Central memory CD8-positive, alpha-beta T cell (primary cell): ENCODE measurements at regions not wholly inside any gene's neighbourhood (a gene's known extent, or its start where the extent isn't known, plus 50 kb on each side); places are given as distances from the start of the nearest gene placed in this dataset.
"Not testable (repeated sequence)": the region's sequence is repeated elsewhere in the genome, so short reads cannot be mapped to it uniquely, and the experiment has no call there.

Source experiments
- ATAC-seq: fragments of 150-1000 bp; cut with Tn5 transposase; replicated peaks from 2 replicates; pipeline ENCODE4 v1.10.0; 2022; ENCODE audit warnings: mild to moderate bottlenecking, moderate FRiP score, moderate number of reproducible peaks; ENCODE audit not compliant: poor library complexity, severe bottlenecking; ENCODE audit errors: extremely low read depth
- DNase-seq, 2 donors: peaks; one replicate each; pipeline ENCODE4 v3.0.0; 2021; ENCODE audit warnings: low spot score in 2 of 2
- H3K27ac Mint-ChIP-seq: one replicate; pipeline ENCODE4 v1.8.0; 2022; ENCODE audit warnings: low read depth, mild to moderate bottlenecking, moderate library complexity, mixed read lengths
- H3K27me3 Mint-ChIP-seq: one replicate; pipeline ENCODE4 v1.8.0; 2022; ENCODE audit warnings: mixed read lengths
- H3K36me3 Mint-ChIP-seq: one replicate; pipeline ENCODE4 v1.8.0; 2022; ENCODE audit warnings: mild to moderate bottlenecking, moderate library complexity, mixed read lengths; ENCODE audit not compliant: insufficient read depth
- H3K4me1 Mint-ChIP-seq: one replicate; pipeline ENCODE4 v1.8.0; 2022; ENCODE audit warnings: mixed read lengths
- H3K4me3 Mint-ChIP-seq: one replicate; pipeline ENCODE4 v1.8.0; 2022; ENCODE audit warnings: mild to moderate bottlenecking, moderate library complexity, mixed read lengths
- H3K9me3 Mint-ChIP-seq: one replicate; pipeline ENCODE4 v1.8.0; 2022; ENCODE audit warnings: mixed read lengths

DNA sequence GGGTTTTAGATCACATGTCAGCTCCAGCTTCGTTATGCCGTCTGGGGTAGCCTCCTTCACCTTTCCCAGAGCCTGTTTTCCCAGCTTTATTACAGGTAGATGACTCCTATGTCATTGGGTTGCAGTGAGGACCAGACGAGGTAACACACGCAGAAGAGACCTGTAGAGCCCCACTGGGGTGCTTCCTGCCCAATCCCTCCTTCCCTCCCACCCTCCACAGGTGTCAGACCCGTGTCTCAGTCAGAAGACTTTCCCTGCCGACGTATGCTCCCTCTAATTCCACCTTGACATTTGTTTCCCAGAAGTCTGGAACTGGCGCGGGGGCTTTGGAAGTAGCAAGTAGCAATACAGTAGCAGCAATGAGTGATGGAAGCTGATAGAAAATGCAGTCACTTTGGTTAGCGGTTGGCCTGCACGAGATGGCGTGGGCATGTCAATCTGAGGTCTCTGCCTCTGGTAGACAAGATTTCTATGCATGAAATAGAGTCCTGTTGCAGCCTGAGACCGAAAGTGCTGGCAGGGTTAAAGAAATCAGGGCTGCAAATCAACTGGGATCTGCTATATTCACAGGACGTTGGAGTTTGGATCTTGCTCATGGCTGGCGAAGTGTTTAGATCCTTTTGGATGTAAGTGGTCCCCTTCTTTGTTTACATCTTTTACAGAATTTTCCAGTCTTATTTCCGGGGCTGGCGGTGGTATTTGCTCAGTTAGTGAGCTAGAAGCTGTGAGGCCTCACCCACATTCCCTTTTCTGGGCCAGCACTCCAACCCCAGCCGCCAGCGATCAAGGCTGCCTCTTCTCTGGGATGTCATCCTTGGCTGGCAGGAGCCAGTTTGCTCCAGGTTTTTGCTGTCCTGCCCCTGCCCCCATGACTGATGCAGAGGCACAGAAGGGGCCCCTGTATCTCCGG is 78.3 kb upstream of the KMT2C start:
- H3K4me3 Mint-ChIP-seq: no peak overlapping the region
- H3K4me1 Mint-ChIP-seq: no peaks in the 10 kb centered on the region
- no peak overlapping the region for H3K27ac Mint-ChIP-seq

DNA sequence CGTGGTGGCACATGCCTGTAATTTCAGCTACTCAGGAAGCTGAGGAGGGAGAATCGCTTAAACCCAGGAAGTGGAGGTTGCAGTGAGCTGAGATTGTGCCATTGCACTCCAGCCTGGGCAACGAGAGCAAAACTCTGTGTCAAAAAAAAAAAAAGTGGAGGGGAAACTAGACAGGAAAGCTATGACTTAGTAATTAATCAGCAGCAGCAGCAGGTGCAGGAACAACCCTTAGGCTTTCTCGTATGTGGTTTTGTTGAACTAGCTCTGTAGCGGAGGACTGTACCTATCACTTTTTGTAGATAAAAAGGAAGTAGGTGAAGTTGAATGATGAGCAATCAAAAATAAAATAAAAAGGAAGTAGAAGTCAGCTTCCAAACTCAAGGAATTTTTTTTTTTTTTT is 76.9 kb upstream of the KMT2C start:
- Mint-ChIP-seq H3K27me3 (no peaks in the 10 kb centered on the region), H3K27ac (no peak overlapping the region), H3K36me3 (peaks cover 2% of the 10 kb centered on the region), H3K9me3 (no peaks in the 10 kb centered on the region), H3K4me1 (no peaks in the 10 kb centered on the region), H3K4me3 (peak overlapping the region; percentile 60)
- ATAC-seq: peak; percentile 43
- no peak for DNase-seq

More for the DNA sequence above, 78.3 kb upstream of the KMT2C start:
- Mint-ChIP-seq H3K9me3 (no peaks in the 10 kb centered on the region), H3K27me3 (no peaks in the 10 kb centered on the region), H3K36me3 (peaks cover 2% of the 10 kb centered on the region)
- DNase-seq (no peak), ATAC-seq (no peak)

DNA sequence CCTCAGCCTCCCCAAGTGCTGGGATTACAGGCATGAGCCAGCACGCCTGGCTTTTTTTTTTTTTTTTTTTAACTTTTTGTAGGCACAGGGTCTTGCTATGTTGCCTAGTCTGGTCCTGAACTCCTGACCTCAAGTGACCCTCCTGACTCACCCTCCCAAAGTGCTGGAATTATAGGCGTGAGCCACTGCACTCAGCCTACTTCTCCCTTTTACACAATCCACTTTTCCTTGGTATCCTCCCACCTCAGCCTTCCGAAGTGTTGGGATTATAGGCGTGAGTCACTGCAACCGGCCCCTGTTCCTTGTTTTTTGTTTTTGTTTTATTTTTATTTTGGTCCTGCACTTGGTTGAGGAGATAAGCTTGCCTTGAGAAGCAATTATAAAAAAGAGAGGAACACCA is 75.9 kb upstream of the KMT2C start:
- H3K36me3 Mint-ChIP-seq: peaks cover 2% of the 10 kb centered on the region
- peak overlapping the region; percentile 25 for H3K4me3 Mint-ChIP-seq
- ATAC-seq (no peak), DNase-seq (no peak)
- H3K27ac Mint-ChIP-seq: no peak overlapping the region
- no peaks in the 10 kb centered on the region for H3K27me3 Mint-ChIP-seq
- H3K9me3 Mint-ChIP-seq: no peaks in the 10 kb centered on the region
- H3K4me1 Mint-ChIP-seq: no peaks in the 10 kb centered on the region

DNA sequence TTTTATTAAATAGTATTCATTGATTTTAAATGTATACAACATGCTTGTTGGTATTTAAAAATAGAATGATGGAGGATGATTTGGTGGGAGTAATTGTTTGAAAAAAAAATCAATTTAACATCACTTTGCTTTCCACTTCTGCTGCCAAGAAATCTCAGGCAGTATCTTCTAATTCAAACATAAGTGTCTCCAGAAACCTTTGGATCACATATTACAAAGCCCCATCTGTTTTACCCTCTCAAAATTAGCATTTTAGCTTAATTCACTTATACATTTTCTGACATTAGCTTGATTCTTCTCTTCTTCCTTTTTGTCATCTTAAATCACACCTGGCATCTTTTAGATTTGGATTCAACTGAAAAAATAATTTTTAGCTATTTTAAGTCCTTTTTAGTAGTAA is 72.9 kb upstream of the KMT2C start:
- no peak for DNase-seq
- ATAC-seq: no peak
- Mint-ChIP-seq H3K9me3 (no peaks in the 10 kb centered on the region), H3K27ac (peak overlapping the region; percentile 68), H3K4me3 (no peak overlapping the region), H3K27me3 (no peaks in the 10 kb centered on the region), H3K4me1 (no peaks in the 10 kb centered on the region), H3K36me3 (no peaks in the 10 kb centered on the region)

DNA sequence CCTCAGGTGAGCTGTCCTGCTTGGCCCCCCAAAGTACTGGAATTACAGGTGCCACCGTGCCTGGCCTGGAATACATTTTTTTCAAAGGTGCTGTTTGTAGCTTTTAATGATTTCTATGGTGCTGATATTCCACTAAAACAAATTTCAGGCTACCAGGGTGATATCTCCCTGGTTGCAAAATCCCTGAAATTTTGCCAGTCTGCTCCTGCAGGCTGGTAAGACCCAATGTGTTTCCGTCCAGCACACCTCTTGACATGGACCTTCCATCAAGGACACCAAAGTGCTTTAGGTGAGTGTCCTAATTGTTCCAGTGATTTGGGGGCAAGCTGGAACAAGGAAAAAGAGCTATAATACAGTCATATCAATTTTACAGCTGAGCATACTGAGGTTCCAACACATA is 69.8 kb upstream of the KMT2C start:
- ATAC-seq: no peak
- Mint-ChIP-seq H3K9me3 (no peaks in the 10 kb centered on the region), H3K36me3 (no peaks in the 10 kb centered on the region), H3K4me3 (no peak overlapping the region), H3K27me3 (no peaks in the 10 kb centered on the region), H3K27ac (no peak overlapping the region), H3K4me1 (no peaks in the 10 kb centered on the region)
- no peak for DNase-seq

DNA sequence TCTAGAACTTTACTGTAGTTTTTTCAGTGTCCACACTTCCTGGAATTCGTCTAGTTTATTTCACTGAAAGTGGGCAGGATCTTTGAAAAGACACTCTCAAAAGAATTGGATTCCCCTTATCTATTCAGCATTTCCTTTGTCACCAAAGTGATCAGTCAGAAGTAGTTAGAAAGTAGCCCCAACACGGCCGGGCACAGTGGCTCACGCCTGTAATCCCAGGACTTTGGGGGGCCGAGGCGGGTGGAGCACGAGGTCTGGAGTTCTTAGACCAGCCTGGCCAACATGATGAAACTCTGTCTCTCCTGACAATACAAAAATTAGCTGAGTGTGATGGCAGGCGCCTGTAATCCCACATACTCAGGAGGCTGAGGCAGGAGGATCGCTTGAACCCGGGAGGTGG is 69.0 kb upstream of the KMT2C start:
- H3K27me3 Mint-ChIP-seq: no peaks in the 10 kb centered on the region
- DNase-seq (no peak), ATAC-seq (no peak)
- H3K4me1 Mint-ChIP-seq: no peaks in the 10 kb centered on the region
- no peak overlapping the region for H3K27ac Mint-ChIP-seq
- H3K4me3 Mint-ChIP-seq: no peak overlapping the region
- H3K36me3 Mint-ChIP-seq: no peaks in the 10 kb centered on the region
- H3K9me3 Mint-ChIP-seq: no peaks in the 10 kb centered on the region

DNA sequence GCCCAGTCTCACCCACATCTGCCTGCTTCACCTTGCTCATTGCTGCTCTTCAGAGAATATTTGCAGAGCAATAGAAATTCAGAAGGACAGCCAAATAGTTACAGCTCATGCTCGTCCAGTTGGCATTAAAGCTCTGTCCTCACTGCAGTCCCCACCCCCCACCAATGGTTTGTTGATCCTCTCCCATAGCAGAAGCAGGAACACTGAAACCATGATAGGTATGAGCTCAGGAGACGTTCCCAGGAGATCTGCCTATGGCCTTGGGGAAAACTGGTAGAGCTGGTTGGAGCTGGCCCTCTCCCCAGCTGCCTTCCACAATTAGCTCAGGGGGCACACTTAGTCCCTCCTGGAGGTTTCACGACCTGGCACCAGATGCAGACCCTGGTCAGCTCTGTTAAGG is 68.6 kb upstream of the KMT2C start:
- H3K4me3 Mint-ChIP-seq: no peak overlapping the region
- H3K9me3 Mint-ChIP-seq: no peaks in the 10 kb centered on the region
- H3K36me3 Mint-ChIP-seq: no peaks in the 10 kb centered on the region
- ATAC-seq (no peak), DNase-seq (no peak)
- no peaks in the 10 kb centered on the region for H3K27me3 Mint-ChIP-seq
- H3K27ac Mint-ChIP-seq: no peak overlapping the region
- no peaks in the 10 kb centered on the region for H3K4me1 Mint-ChIP-seq

DNA sequence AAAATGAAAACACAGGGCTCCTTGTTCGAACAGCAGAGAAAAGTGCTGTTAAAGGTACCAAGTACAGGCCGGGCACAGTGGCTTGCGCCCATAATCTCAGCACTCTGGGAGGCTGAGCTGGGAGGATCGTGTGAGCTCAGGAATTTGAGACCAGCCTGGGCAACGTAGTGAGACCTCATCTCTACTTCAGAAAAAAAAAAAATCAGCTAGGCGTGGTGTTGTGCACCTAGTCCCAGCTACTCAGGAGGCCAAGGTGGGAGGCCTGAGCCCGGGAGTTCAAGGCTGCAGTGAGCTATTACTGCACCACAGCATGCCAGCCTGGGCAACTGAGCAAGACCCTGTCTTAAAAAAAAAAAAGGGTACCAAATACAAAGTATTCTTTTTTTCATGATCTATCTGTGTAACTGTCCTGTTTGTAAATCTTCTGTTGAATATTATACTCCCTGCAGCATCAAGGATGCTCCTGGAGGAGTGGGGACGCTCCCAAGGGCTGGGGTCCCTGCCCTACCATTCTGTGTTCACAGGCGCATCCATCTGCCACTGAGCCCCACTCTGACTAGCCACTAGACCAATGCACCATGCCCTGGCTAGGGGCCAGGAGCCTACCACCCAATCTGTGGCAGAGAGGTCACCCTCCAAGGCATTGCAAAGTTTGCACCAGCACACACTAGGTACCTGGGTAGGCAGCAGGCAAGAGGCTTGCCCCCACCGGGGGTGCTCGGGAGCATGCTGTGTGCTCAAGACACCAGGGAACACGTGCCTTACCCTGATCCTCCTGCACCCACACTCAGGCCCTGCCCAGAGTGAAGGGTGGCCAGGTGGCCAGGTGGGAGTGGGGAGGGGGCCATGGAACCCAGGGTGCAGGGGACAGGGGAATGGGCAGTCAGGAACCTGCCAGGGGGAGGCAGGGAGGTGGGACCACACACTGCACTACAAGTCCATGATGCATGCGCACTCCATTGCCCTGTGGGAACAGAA is 67.3 kb upstream of the KMT2C start:
- Mint-ChIP-seq H3K9me3 (no peaks in the 10 kb centered on the region), H3K4me3 (no peak overlapping the region), H3K36me3 (no peaks in the 10 kb centered on the region), H3K4me1 (no peaks in the 10 kb centered on the region), H3K27me3 (no peaks in the 10 kb centered on the region), H3K27ac (no peak overlapping the region)
- no peak for ATAC-seq
- no peak for DNase-seq

DNA sequence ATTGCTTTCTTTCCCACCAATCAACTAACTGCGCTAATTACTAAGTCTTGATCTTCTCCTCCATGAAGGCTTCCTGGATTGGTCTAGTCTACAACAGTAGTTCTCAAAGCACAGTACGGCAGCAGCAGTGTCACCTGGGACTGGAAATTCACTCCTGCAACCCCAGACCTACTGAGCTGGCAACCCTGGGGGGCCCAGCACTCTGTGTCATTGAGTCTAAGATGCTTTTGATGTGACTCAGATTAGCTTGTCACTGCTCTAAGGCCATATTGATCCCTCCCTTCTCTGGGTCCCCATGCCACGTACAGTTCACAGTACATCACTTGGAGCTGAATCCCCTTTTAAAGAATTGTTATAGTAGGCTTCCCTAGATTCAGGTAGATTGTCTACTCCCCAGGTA is 65.7 kb upstream of the KMT2C start:
- no peak for DNase-seq
- no peak for ATAC-seq
- H3K36me3 Mint-ChIP-seq: no peaks in the 10 kb centered on the region
- no peaks in the 10 kb centered on the region for H3K27me3 Mint-ChIP-seq
- no peaks in the 10 kb centered on the region for H3K9me3 Mint-ChIP-seq
- no peak overlapping the region for H3K4me3 Mint-ChIP-seq
- no peaks in the 10 kb centered on the region for H3K4me1 Mint-ChIP-seq
- H3K27ac Mint-ChIP-seq: no peak overlapping the region

DNA sequence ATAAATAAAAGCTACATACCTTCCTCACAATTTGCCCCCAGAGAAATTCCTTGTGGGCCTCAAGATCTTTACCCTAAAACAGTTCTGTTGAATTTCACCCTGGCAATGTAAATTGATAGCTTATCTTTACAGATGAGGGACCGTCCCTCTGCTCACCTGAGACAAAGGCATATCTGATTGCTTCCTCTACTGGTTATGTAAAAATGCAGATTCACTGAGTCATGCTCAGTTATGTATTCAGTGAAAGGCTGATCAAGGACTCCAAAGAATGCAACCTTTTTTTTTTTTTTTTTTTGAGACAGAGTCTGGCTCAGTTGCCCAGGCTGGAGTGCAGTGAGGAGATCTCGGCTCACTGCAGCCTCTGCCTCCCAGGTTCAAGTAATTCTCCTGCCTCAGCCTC is 64.2 kb upstream of the KMT2C start:
- H3K36me3 Mint-ChIP-seq, ATAC-seq, H3K27me3 Mint-ChIP-seq, H3K27ac Mint-ChIP-seq, H3K9me3 Mint-ChIP-seq, DNase-seq, H3K4me3 Mint-ChIP-seq, H3K4me1 Mint-ChIP-seq: not testable (repeated sequence)

DNA sequence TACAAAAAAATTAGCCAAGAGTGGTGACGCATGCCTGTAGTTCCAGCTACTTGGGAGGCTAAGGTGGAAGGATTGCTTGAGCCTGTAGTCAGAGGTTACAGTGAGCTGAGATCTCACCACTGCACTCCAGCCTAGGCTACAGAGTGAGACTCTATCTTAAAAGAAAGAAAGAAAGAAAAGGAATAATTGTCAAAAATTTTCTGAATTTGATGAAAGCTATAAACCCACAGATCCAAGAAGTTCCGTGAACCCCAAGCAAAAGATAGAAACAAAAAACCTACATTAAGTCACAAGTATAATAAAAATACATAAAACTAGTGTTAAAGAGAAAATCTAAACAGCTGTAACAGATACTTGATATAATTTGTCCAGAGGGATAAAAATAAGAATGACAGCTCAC is 60.1 kb upstream of the KMT2C start:
- Mint-ChIP-seq H3K4me3 (no peak overlapping the region), H3K27me3 (no peaks in the 10 kb centered on the region), H3K4me1 (no peaks in the 10 kb centered on the region), H3K9me3 (no peaks in the 10 kb centered on the region), H3K27ac (no peak overlapping the region), H3K36me3 (no peaks in the 10 kb centered on the region)
- DNase-seq (no peak), ATAC-seq (no peak)

DNA sequence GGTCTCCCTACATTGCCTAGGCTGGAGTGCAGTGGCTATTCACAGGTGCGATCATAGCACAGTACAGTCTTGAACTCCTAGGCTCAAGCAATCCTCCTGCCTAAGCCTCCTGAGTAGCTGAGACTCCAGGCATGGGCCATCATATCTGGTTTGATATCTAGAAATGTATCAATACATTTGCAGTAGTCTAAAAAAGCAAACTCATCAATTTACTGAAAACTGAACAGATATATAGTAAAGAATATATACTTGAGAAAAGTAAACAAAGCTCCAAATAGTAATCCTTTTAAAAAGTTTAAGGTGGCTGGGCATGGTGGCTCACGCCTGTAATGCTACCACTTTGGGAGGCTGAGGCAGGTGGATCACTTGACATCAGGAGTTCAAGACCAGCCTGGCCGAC is 57.1 kb upstream of the KMT2C start:
- ATAC-seq (no peak), DNase-seq (no peak)
- Mint-ChIP-seq H3K27me3 (no peaks in the 10 kb centered on the region), H3K4me1 (no peaks in the 10 kb centered on the region), H3K27ac (no peak overlapping the region), H3K4me3 (no peak overlapping the region), H3K36me3 (no peaks in the 10 kb centered on the region), H3K9me3 (no peaks in the 10 kb centered on the region)

DNA sequence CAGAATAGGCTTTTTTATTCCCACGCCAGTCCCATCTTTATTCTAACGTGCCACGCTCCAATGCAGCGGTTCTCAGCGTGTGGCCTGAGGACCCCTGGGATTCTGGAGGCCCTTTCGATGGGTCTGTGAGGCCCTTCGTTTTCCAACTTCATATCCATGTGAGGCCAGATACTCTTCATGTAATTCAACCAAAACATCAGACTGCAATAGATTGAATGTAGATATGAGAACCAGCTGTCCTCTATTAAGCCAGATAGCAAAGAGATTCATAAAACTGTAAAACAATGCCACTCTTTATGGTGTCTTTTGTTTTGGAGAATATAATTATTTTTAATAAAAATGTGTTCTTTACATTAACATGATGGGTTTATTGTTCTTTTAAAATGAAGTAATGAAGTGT is 53.2 kb upstream of the KMT2C start:
- no peaks in the 10 kb centered on the region for H3K27me3 Mint-ChIP-seq
- no peaks in the 10 kb centered on the region for H3K36me3 Mint-ChIP-seq
- ATAC-seq (no peak), DNase-seq (no peak)
- no peak overlapping the region for H3K4me3 Mint-ChIP-seq
- no peaks in the 10 kb centered on the region for H3K4me1 Mint-ChIP-seq
- no peak overlapping the region for H3K27ac Mint-ChIP-seq
- no peaks in the 10 kb centered on the region for H3K9me3 Mint-ChIP-seq
